ENCODE measurements at regions not wholly inside any gene's neighbourhood (a gene's known extent, or its start where the extent isn't known, plus 50 kb on each side); places are given as distances from the start of the nearest gene placed in this dataset. TPM values are rescaled to one million over a fixed set of nuclear protein-coding genes. Genes with fewer than 3 reads are reported as not detected.

MicroRNAs encoded in the stretch of these regions (microRNA counts, 767-probe panel; counts per million panel counts)
- microRNA hsa-miR-587: 0 to 1,548 counts per million in 2 donors

Small RNAs in the stretch of these regions (microRNA-seq; reads per million reads assigned to microRNA genes)
- not detected for gene MIR587

Small RNAs in the stretch of these regions (small RNA-seq; reads per million reads assigned to genes)
- not detected for gene MIR587
- gene RNU6-117P: not detected

Measured in thyroid gland (tissue), 3 donors.